ENCODE measurements at regions not wholly inside any gene's neighbourhood (a gene's known extent, or its start where the extent isn't known, plus 50 kb on each side); places are given as distances from the start of the nearest gene placed in this dataset.
"Not testable (repeated sequence)": the region's sequence is repeated elsewhere in the genome, so short reads cannot be mapped to it uniquely, and the experiment has no call there.

- Mint-ChIP-seq H3K4me3 (no peak overlapping the region), H3K36me3 (no peaks in the 10 kb centered on the region), H3K4me1 (peaks cover 5% of the 10 kb centered on the region), H3K27me3 (ENCODE audit: insufficient read depth, low read depth) (peaks cover 2% of the 10 kb centered on the region), H3K27ac (peak overlapping the region; percentile 48), H3K9me3 (peaks cover 3% of the 10 kb centered on the region)
- Histone ChIP-seq H3K27ac (no peak overlapping the region), H4K20me1 (ENCODE audit: low read depth) (no peaks in the 10 kb centered on the region), H3K9me3 (ENCODE audit: low read depth) (no peaks in the 10 kb centered on the region), H3F3A (ENCODE audit: low read depth) (peaks cover 11% of the 10 kb centered on the region), H3K27me3 (no peaks in the 10 kb centered on the region), H3K79me2 (ENCODE audit: low read depth) (no peaks in the 10 kb centered on the region), H3K4me3 (no peak overlapping the region), H3K4me1 (no peaks in the 10 kb centered on the region), H3K4me2 (no peak overlapping the region), H3K36me3 (no peaks in the 10 kb centered on the region), H2AFZ (replicated peaks) (no peak overlapping the region), H3K9ac (no peak overlapping the region)
- DNase-seq (ENCODE audit: low spot score), result peak; percentile 79
- TF ChIP-seq EZH2phosphoT487 (IDR thresholded peaks at IDR 0.05) (no peak), EZH2 (IDR thresholded peaks at IDR 0.05) (no peak), CTCF (IDR thresholded peaks at IDR 0.05) (peak; percentile 17)
These were observed 73.2 kb upstream of the NUP50 start for GRCh38 chr22:45090497-45090910.

- no peak overlapping the region for H3K27ac Mint-ChIP-seq
- Histone ChIP-seq H4K20me1 (ENCODE audit: low read depth) (no peaks in the 10 kb centered on the region), H3K9me3 (ENCODE audit: low read depth) (no peaks in the 10 kb centered on the region), H3K4me1 (no peaks in the 10 kb centered on the region), H2AFZ (replicated peaks) (no peak overlapping the region), H3K79me2 (ENCODE audit: low read depth) (no peaks in the 10 kb centered on the region), H3F3A (ENCODE audit: low read depth) (peaks cover 11% of the 10 kb centered on the region), H3K4me2 (no peak overlapping the region), H3K4me3 (no peak overlapping the region), H3K36me3 (no peaks in the 10 kb centered on the region), H3K27me3 (no peaks in the 10 kb centered on the region), H3K27ac (no peak overlapping the region), H3K9ac (no peak overlapping the region)
- DNase-seq (ENCODE audit: low spot score), result no peak
- no peak for TF ChIP-seq EZH2 (IDR thresholded peaks at IDR 0.05)
- no peak for TF ChIP-seq CTCF (IDR thresholded peaks at IDR 0.05)
- no peak for TF ChIP-seq EZH2phosphoT487 (IDR thresholded peaks at IDR 0.05)
- peaks cover 3% of the 10 kb centered on the region for H3K27me3 Mint-ChIP-seq (ENCODE audit: insufficient read depth, low read depth)
- peaks cover 5% of the 10 kb centered on the region for H3K4me1 Mint-ChIP-seq
- peaks cover 3% of the 10 kb centered on the region for H3K9me3 Mint-ChIP-seq
- H3K36me3 Mint-ChIP-seq, result no peaks in the 10 kb centered on the region
- H3K4me3 Mint-ChIP-seq, result peak overlapping the region; percentile 64
These were observed 72.4 kb upstream of the NUP50 start for GRCh38 chr22:45091254-45091854.

DNA sequence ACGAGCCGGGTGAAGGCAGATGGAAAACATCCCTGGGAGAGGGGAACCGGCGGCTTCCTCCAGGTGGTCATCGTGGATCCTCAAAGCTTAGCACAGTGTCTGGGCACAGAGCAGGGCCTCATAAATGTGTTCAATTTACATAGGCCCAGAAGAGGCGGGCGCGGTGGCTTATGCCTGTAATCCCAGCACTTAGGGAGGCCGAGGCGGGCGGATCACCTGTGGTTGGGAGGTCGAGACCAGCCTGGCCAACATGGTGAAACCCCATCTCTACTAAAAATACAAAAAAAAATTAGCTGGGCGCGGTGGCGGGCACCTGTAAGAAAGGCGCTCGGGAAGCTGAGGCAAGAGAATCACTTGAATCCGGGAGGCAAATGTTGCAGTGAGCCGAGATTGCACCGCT, 71.8 kb upstream of the NUP50 start:
- not testable (repeated sequence) for DNase-seq (ENCODE audit: low spot score); H3K9me3 ChIP-seq (ENCODE audit: low read depth); H3K4me1 Mint-ChIP-seq; H3K27ac ChIP-seq; H3K4me3 ChIP-seq; H3K27ac Mint-ChIP-seq; H3K36me3 Mint-ChIP-seq; H3K27me3 ChIP-seq; H3K27me3 Mint-ChIP-seq (ENCODE audit: insufficient read depth, low read depth); H2AFZ ChIP-seq (replicated peaks); H4K20me1 ChIP-seq (ENCODE audit: low read depth); H3K36me3 ChIP-seq; H3K4me2 ChIP-seq; H3K79me2 ChIP-seq (ENCODE audit: low read depth); H3K4me1 ChIP-seq; H3K9ac ChIP-seq; H3K9me3 Mint-ChIP-seq
- peak overlapping the region; percentile 64 for H3K4me3 Mint-ChIP-seq
- peaks cover 11% of the 10 kb centered on the region for H3F3A ChIP-seq (ENCODE audit: low read depth)

DNA sequence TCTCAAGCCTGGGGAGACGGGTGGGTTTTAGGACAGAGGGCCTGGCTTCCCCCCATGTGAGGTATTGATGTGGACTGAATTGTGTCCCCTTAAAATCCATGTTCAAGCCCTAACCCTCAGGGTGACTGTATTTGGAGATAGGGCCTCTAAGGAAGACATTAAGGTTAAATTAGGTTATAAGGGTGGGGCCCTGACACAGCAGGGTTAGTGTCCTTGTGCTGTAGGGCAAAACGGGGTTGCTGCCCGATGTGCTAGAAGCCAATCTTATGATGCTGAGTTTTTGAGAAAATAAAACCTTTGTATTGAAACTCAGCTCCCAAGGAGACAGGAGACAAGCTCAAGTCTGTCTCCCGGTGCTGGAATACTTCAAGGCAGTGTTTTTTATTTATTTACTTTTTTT, 71.1 kb upstream of the NUP50 start:
- no peaks in the 10 kb centered on the region for H3K36me3 Mint-ChIP-seq
- Histone ChIP-seq H3K4me3 (no peak overlapping the region), H2AFZ (replicated peaks) (no peak overlapping the region), H3K9me3 (ENCODE audit: low read depth) (no peaks in the 10 kb centered on the region), H3K4me2 (no peak overlapping the region), H3K36me3 (no peaks in the 10 kb centered on the region), H3F3A (ENCODE audit: low read depth) (peaks cover 11% of the 10 kb centered on the region), H3K4me1 (no peaks in the 10 kb centered on the region), H3K27me3 (no peaks in the 10 kb centered on the region), H3K9ac (no peak overlapping the region), H3K79me2 (ENCODE audit: low read depth) (no peaks in the 10 kb centered on the region), H3K27ac (no peak overlapping the region), H4K20me1 (ENCODE audit: low read depth) (no peaks in the 10 kb centered on the region)
- H3K27me3 Mint-ChIP-seq (ENCODE audit: insufficient read depth, low read depth), result peaks cover 2% of the 10 kb centered on the region
- peaks cover 5% of the 10 kb centered on the region for H3K4me1 Mint-ChIP-seq
- no peak for TF ChIP-seq EZH2 (IDR thresholded peaks at IDR 0.05)
- no peak for TF ChIP-seq EZH2phosphoT487 (IDR thresholded peaks at IDR 0.05)
- TF ChIP-seq CTCF (IDR thresholded peaks at IDR 0.05), result no peak
- DNase-seq (ENCODE audit: low spot score), result no peak
- H3K4me3 Mint-ChIP-seq, result no peak overlapping the region
- H3K9me3 Mint-ChIP-seq, result peaks cover 3% of the 10 kb centered on the region
- no peak overlapping the region for H3K27ac Mint-ChIP-seq
